ENCODE measurements at regions not wholly inside any gene's neighbourhood (a gene's known extent, or its start where the extent isn't known, plus 50 kb on each side); places are given as distances from the start of the nearest gene placed in this dataset.

- no peak for TF ChIP-seq EZH2 (IDR thresholded peaks at IDR 0.05; ENCODE audit: low read depth, unreplicated experiment)
- no peak for TF ChIP-seq CTCF (conservative IDR thresholded peaks at IDR 0.05; ENCODE audit: low read depth in 2 of 2)
- TF ChIP-seq EZH2phosphoT487 (IDR thresholded peaks at IDR 0.05; ENCODE audit: unreplicated experiment), result no peak
- no peak for TF ChIP-seq ZNF331 (CRISPR knock-in tag; IDR thresholded peaks at IDR 0.05; ENCODE audit: low read depth)
- TF ChIP-seq REST (IDR thresholded peaks at IDR 0.05; ENCODE audit: unreplicated experiment), result no peak
- no peak for TF ChIP-seq POLR2AphosphoS5 (IDR thresholded peaks at IDR 0.05; ENCODE audit: low read depth)
- TF ChIP-seq CREB1 (CRISPR knock-in tag; IDR thresholded peaks at IDR 0.05; ENCODE audit: low read depth), result no peak
- no peak for TF ChIP-seq ZNF114 (CRISPR knock-in tag; IDR thresholded peaks at IDR 0.05)
Measured at GRCh38 chr11:71307811-71308645, 55.7 kb upstream of the SHANK2 start.

Data from GM23338 (cell line).